Lower leg skin (tissue), 4 donors: ENCODE measurements at regions not wholly inside any gene's neighbourhood (a gene's known extent, or its start where the extent isn't known, plus 50 kb on each side); places are given as distances from the start of the nearest gene placed in this dataset.

ENCODE experiments used
- DNase-seq, 2 donors: peaks; one replicate each; pipeline ENCODE4 v3.0.0-alpha.2; 2019; ENCODE audit warnings: low spot score in 2 of 2
- H3K4me3 ChIP-seq: fragments of 200-600 bp; sonication (generic); 2 replicates; pipeline ENCODE4 v1.5.1; 2017; ENCODE audit warnings: mild to moderate bottlenecking, low read depth; ENCODE audit not compliant: poor library complexity, severe bottlenecking
- POLR2A ChIP-seq, 2 donors: fragments of 450-650 bp; IDR thresholded peaks; one replicate each; pipeline ENCODE4 v1.6.1; 2016 to 2017; ENCODE audit warnings: antibody characterized with exemption in 2 of 2, mild to moderate bottlenecking in 1 of 2, moderate library complexity in 1 of 2
- WGBS, 2 donors: methylation state at CpG; one replicate each; pipeline ENCODE4 v1.1.5; 2018; 5-methylcytosine and 5-hydroxymethylcytosine counted together
- intact Hi-C: fragments of 100-400 bp; cut with DNase I; formaldehyde crosslinking; loops from one replicate; pipeline ENCODE4 v1.15.0; 2023; ENCODE audit warnings: low total_unique reads
- TF ChIP-seq, protein P1 (sequence below), 3 donors: fragments of 450-650 bp; IDR thresholded peaks; one replicate each; pipeline ENCODE4 v1.5.1; 2016; ENCODE audit warnings: antibody characterized with exemption in 3 of 3, mild to moderate bottlenecking in 3 of 3, moderate library complexity in 2 of 3

DNA sequence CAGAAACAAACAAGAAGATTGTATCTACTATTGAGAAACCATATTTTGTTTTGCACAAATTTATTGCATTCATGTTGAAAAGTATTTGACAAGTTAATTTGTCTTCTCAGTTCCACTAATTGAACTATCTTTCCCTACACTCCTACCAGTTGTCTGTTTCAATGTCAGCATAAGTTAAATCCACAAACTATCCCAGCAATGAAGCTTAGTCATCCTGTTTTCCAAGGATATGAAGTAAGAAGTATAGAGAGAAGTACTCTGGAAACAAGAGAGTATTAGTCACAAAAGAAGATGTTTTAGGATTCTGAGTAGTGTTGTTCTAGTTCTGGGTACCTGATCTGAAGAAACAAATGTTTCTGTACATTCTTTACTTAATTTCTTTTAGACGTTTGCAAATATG is 261.6 kb upstream of the ZNF804A start:
- intact Hi-C loops: no loop called here
- DNase-seq: no peak
- 53 to 69% methylated on average over 1 of the region's 1 CpG for WGBS, 2 donors
- H3K4me3 ChIP-seq: no peak overlapping the region
- TF ChIP-seq, protein P1, sequence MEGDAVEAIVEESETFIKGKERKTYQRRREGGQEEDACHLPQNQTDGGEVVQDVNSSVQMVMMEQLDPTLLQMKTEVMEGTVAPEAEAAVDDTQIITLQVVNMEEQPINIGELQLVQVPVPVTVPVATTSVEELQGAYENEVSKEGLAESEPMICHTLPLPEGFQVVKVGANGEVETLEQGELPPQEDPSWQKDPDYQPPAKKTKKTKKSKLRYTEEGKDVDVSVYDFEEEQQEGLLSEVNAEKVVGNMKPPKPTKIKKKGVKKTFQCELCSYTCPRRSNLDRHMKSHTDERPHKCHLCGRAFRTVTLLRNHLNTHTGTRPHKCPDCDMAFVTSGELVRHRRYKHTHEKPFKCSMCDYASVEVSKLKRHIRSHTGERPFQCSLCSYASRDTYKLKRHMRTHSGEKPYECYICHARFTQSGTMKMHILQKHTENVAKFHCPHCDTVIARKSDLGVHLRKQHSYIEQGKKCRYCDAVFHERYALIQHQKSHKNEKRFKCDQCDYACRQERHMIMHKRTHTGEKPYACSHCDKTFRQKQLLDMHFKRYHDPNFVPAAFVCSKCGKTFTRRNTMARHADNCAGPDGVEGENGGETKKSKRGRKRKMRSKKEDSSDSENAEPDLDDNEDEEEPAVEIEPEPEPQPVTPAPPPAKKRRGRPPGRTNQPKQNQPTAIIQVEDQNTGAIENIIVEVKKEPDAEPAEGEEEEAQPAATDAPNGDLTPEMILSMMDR (IDR thresholded peaks at IDR 0.05): no peak
- TF ChIP-seq POLR2A (IDR thresholded peaks at IDR 0.05): no peak

DNA sequence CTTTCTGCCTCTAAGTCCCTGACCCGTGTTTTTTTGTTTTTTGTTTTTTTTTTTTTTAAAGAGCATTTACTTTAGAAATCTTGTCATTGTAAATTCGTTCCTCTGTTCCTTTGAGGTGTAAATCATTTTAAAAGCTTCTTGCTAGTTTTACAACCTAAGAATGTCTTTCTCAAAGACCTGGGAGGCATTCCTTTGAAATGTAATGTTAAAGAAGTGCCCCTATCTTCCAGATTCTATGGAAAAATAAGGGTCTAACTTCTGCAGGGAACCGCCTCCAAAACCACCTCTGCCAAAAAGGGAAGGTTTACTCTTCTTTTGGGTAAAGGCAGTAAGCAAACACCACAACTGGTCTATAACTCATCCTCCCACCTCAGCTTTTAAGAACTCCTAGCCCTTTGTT is 259.6 kb upstream of the ZNF804A start:
- intact Hi-C loops: no loop called here
- DNase-seq: no peak
- no peak for TF ChIP-seq POLR2A (IDR thresholded peaks at IDR 0.05)
- TF ChIP-seq, protein P1 (IDR thresholded peaks at IDR 0.05): no peak
- 19 to 24% methylated on average over 3 of the region's 3 CpGs for WGBS, 2 donors
- H3K4me3 ChIP-seq: no peak overlapping the region

DNA sequence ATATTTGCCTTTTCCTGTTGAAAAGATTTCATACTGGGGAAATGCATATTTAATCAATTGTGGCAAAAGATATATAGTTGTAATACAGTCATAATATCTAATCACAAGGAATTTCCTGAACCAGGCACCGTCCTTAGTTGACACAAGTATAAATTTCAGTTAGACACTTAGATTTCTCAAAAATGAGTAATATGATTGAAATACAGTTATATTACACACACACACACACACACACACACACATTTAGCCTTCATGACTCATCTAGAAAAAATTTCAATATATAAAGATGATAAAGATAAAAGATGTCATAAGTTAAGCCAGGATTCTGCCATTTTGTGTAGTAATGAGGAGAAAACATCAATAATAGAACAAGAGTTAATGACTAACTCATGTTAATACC is 258.4 kb upstream of the ZNF804A start:
- H3K4me3 ChIP-seq: no peak overlapping the region
- TF ChIP-seq, protein P1 (IDR thresholded peaks at IDR 0.05): no peak
- TF ChIP-seq POLR2A (IDR thresholded peaks at IDR 0.05): no peak
- intact Hi-C loops: no loop called here
- no peak for DNase-seq
- WGBS, 2 donors: 24 to 26% methylated on average over 1 of the region's 1 CpG

DNA sequence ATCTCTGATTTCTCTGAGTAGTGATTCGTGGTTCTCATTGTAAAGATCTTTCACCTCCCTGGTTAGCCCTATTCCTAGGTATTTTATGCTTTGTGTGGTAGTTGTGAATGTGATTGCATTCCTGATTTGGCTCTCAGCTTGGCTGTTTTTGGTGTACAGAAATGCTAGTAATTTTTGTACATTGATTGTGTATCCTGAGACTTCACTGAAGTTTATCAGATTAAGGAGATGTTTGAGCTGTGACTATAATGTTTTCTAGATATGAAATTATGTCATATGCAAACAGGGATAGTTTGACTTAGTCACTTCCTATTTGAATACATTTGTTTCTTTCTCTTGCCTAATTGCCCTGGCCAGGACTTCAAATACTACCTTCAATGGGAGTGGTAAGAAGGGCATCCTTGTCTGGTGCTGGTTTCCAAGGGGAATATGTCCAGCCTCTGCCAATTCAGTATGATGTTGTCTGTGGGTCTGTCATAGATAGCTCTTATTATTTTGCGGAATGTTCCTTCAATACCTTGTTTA is 251.9 kb upstream of the ZNF804A start:
- intact Hi-C loops: no loop called here
- H3K4me3 ChIP-seq: no peak overlapping the region
- 83 to 84% methylated on average over 2 of the region's 2 CpGs for WGBS, 2 donors
- DNase-seq: no peak
- TF ChIP-seq POLR2A (IDR thresholded peaks at IDR 0.05): no peak
- TF ChIP-seq, protein P1 (IDR thresholded peaks at IDR 0.05): no peak

DNA sequence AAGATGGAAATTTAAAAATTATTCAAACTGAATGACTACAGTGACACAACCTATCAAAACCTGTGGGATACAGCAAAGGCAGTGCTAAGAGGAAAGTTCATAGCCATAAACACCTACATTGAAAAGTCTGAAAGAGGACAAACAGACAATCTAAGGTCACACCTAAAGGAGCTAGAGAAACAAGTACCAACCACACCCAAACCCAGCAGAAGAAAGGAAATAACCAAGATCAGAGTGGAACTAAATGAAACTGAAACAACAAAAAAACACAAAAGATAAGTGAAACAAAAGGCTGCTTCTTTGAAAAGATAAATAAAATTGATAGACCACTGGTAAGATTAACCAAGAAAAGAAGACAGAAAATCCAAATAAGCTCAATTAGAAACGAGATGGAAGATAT is 247.2 kb upstream of the ZNF804A start:
- 65 to 66% methylated on average over 1 of the region's 1 CpG for WGBS, 2 donors
- no peak overlapping the region for H3K4me3 ChIP-seq
- no peak for DNase-seq
- TF ChIP-seq, protein P1 (IDR thresholded peaks at IDR 0.05): no peak
- TF ChIP-seq POLR2A (IDR thresholded peaks at IDR 0.05): no peak
- intact Hi-C loops: no loop called here

DNA sequence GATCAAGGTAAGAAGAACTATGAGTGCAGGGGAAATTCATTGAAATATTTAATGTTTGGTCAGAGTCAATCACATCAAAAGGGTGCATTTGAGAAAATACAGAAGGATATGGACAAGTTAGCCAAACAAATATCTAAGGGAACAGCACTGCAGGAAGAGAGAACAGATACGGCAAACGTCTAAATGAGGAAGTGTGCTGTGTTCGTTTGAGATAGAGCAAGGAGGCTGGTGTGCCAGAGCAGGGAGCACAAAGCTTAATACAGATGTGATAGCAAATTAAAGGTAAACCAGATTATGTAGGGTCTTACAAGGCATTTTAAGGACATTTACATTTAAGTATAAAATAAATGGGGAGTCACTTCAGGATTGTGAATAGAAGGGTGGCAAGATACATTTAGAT is 241.3 kb upstream of the ZNF804A start:
- no peak overlapping the region for H3K4me3 ChIP-seq
- intact Hi-C loops: no loop called here
- no peak for DNase-seq
- WGBS, 2 donors: 61 to 62% methylated on average over 3 of the region's 3 CpGs
- TF ChIP-seq POLR2A (IDR thresholded peaks at IDR 0.05): no peak
- TF ChIP-seq, protein P1 (IDR thresholded peaks at IDR 0.05): no peak
